Adrenal gland (tissue), 9 donors: ENCODE measurements at regions not wholly inside any gene's neighbourhood (a gene's known extent, or its start where the extent isn't known, plus 50 kb on each side); places are given as distances from the start of the nearest gene placed in this dataset.
"Not testable (repeated sequence)": the region's sequence is repeated elsewhere in the genome, so short reads cannot be mapped to it uniquely, and the experiment has no call there.

Experiments used
- DNase-seq, 7 donors: peaks; one replicate each; pipeline ENCODE4 v3.0.0-alpha.2; 2019 to 2020
- H3K27ac ChIP-seq, 5 donors: fragments of 200-600 bp; sonication (generic) in 4 of 5; 1 replicate in 3 of 5; 2 replicates in 2 of 5; pipeline versions ENCODE4 v1.5.1 to v1.8.0; 2016 to 2020; ENCODE audit warnings: mild to moderate bottlenecking in 1 of 5
- H3K27me3 ChIP-seq: fragments of 200-600 bp; 2 replicates; pipeline ENCODE4 v1.8.0; 2021
- H3K36me3 ChIP-seq, 2 donors: fragments of 200-600 bp; replicated peaks in 1 of 2; 1 replicate in 1 of 2; 2 replicates in 1 of 2; pipeline versions ENCODE4 v1.5.1 to v1.8.0; 2018 to 2022
- H3K4me1 ChIP-seq, 2 donors: fragments of 200-600 bp; replicated peaks in 1 of 2; 1 replicate in 1 of 2; 2 replicates in 1 of 2; pipeline versions ENCODE4 v1.5.1 to v1.8.0; 2018 to 2021
- H3K4me3 ChIP-seq, 4 donors: fragments of 200-600 bp; sonication (generic) in 3 of 4; one replicate each; pipeline ENCODE4 v1.5.1; 2016 to 2018
- H3K9me3 ChIP-seq, 3 donors: fragments of 200-600 bp; sonication (generic) in 1 of 3; replicated peaks in 1 of 3; 1 replicate in 2 of 3; 2 replicates in 1 of 3; pipeline versions ENCODE4 v1.5.1 to v1.8.0; 2016 to 2021
- POLR2A ChIP-seq, 2 donors: fragments of 450-650 bp; IDR thresholded peaks; one replicate each; pipeline ENCODE4 v1.6.1; 2017; ENCODE audit warnings: antibody characterized with exemption in 2 of 2, mild to moderate bottlenecking in 2 of 2, moderate library complexity in 1 of 2
- WGBS, 4 donors: extraction: QIAGEN DNeasy Blood & Tissue Kit in 2 of 4; methylation state at CpG; one replicate each; pipeline versions ENCODE4 v1.1.5 to v1.1.7; 2013 to 2017; 5-methylcytosine and 5-hydroxymethylcytosine counted together
- intact Hi-C, 2 donors: fragments of 100-400 bp; cut with DNase I; formaldehyde crosslinking; loops; one replicate each; pipeline versions ENCODE4 v1.14.1 to v1.15.0; 2022 to 2023
- TF ChIP-seq, protein P1 (sequence below), 6 experiments: fragments of 450-650 bp in 4 of 6; fragments of 200-600 bp in 2 of 6; sonication (generic) in 1 of 6; IDR thresholded peaks; 1 replicate in 5 of 6; 2 replicates in 1 of 6; pipeline versions ENCODE4 v1.5.1 to v1.8.0; 2016 to 2021; ENCODE audit warnings: antibody characterized with exemption in 6 of 6, mild to moderate bottlenecking in 2 of 6, moderate library complexity in 1 of 6
- donor health status: healthy with polysubstance abuse.
- donor health status: Bipolar disorder and iron deficiency.
- donor health status: DM: yes; HTN: yes; CAD: no.
- donor health status: DM: no; HTN: no; CAD: no.
- donor health status: DM: no; HTN: no; CAD: no.

GRCh38 chr4:141858437-141858836, 222.1 kb downstream of the IL15 start:
- Histone ChIP-seq H3K27me3 (no peaks in the 10 kb centered on the region), H3K4me1 (no peaks in the 10 kb centered on the region), H3K27ac (no peak overlapping the region), H3K36me3 (no peaks in the 10 kb centered on the region), H3K4me3 (no peak overlapping the region), H3K9me3 (no peaks in the 10 kb centered on the region)
- no peak for DNase-seq
- intact Hi-C loops: no loop called here
- WGBS, 4 donors: 73 to 100% (median 89%) methylated on average over 1 of the region's 1 CpG
- TF ChIP-seq, protein P1, sequence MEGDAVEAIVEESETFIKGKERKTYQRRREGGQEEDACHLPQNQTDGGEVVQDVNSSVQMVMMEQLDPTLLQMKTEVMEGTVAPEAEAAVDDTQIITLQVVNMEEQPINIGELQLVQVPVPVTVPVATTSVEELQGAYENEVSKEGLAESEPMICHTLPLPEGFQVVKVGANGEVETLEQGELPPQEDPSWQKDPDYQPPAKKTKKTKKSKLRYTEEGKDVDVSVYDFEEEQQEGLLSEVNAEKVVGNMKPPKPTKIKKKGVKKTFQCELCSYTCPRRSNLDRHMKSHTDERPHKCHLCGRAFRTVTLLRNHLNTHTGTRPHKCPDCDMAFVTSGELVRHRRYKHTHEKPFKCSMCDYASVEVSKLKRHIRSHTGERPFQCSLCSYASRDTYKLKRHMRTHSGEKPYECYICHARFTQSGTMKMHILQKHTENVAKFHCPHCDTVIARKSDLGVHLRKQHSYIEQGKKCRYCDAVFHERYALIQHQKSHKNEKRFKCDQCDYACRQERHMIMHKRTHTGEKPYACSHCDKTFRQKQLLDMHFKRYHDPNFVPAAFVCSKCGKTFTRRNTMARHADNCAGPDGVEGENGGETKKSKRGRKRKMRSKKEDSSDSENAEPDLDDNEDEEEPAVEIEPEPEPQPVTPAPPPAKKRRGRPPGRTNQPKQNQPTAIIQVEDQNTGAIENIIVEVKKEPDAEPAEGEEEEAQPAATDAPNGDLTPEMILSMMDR (IDR thresholded peaks at IDR 0.05): no peak
- TF ChIP-seq POLR2A (IDR thresholded peaks at IDR 0.05): no peak

GRCh38 chr4:141860974-141861373, 224.6 kb downstream of the IL15 start:
- intact Hi-C loops: no loop called here
- no peak overlapping the region for H3K27ac ChIP-seq
- 75 to 98% (median 90%) methylated on average over 1 of the region's 1 CpG for WGBS, 4 donors
- TF ChIP-seq, protein P1 (IDR thresholded peaks at IDR 0.05): no peak
- TF ChIP-seq POLR2A (IDR thresholded peaks at IDR 0.05): no peak
- DNase-seq: no peak
- no peaks in the 10 kb centered on the region for H3K27me3 ChIP-seq
- no peaks in the 10 kb centered on the region for H3K36me3 ChIP-seq
- H3K4me3 ChIP-seq: no peak overlapping the region
- no peaks in the 10 kb centered on the region for H3K4me1 ChIP-seq
- no peaks in the 10 kb centered on the region for H3K9me3 ChIP-seq

GRCh38 chr4:141870152-141870551, 233.8 kb downstream of the IL15 start:
- Histone ChIP-seq H3K36me3 (no peaks in the 10 kb centered on the region), H3K27me3 (no peaks in the 10 kb centered on the region), H3K27ac (no peak overlapping the region), H3K4me3 (no peak overlapping the region), H3K4me1 (no peaks in the 10 kb centered on the region), H3K9me3 (no peaks in the 10 kb centered on the region)
- DNase-seq: no peak
- WGBS, 4 donors: 29 to 56% (median 39%) methylated on average over 1 of the region's 1 CpG
- TF ChIP-seq, protein P1 (IDR thresholded peaks at IDR 0.05): no peak
- no peak for TF ChIP-seq POLR2A (IDR thresholded peaks at IDR 0.05)
- intact Hi-C loops: no loop called here

GRCh38 chr4:141871086-141871770, 234.8 kb downstream of the IL15 start:
- DNase-seq: no peak
- TF ChIP-seq POLR2A (IDR thresholded peaks at IDR 0.05): no peak
- TF ChIP-seq, protein P1 (IDR thresholded peaks at IDR 0.05): no peak
- H3K27ac ChIP-seq: no peak overlapping the region
- 72 to 82% (median 77%) methylated on average over 4 of the region's 4 CpGs for WGBS, 4 donors
- no peaks in the 10 kb centered on the region for H3K4me1 ChIP-seq
- intact Hi-C loops: no loop called here
- no peaks in the 10 kb centered on the region for H3K36me3 ChIP-seq
- H3K9me3 ChIP-seq: no peaks in the 10 kb centered on the region
- H3K27me3 ChIP-seq: no peaks in the 10 kb centered on the region
- H3K4me3 ChIP-seq: no peak overlapping the region

GRCh38 chr4:141882650-141883049, 246.3 kb downstream of the IL15 start:
- H3K4me3 ChIP-seq, DNase-seq, intact Hi-C loops, H3K9me3 ChIP-seq, H3K27ac ChIP-seq, H3K27me3 ChIP-seq, H3K4me1 ChIP-seq, H3K36me3 ChIP-seq: not testable (repeated sequence)
- 30 to 58% (median 44%) methylated on average over 3 to 11 of the region's 12 CpGs for WGBS, 4 donors
